GM19372 (cell line): ENCODE measurements at regions not wholly inside any gene's neighbourhood (a gene's known extent, or its start where the extent isn't known, plus 50 kb on each side); places are given as distances from the start of the nearest gene placed in this dataset.

Source experiments
- ATAC-seq: cut with Tn5 transposase; IDR thresholded peaks from one replicate; pipeline ENCODE4 v1.9.1; 2021; ENCODE audit warnings: mild to moderate bottlenecking, low read depth, moderate library complexity; ENCODE audit not compliant: unreplicated experiment

DNA sequence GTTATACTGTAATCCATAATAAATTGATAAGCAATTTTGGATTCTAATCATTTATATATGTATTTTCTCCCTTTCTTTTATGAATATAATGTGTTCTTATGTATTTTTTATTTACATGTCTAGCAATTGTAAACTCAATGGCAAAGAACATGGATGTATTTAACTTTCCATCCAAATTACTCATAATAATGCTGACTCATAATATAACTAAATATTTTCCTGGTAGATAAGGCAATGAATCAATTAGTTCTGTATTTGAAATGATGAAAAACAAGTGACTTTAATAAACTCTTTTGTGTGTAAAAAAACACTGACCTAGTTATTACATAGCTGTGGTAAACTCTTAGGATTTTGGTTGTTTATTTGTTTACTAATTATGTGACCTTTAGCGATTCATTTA is 211.2 kb downstream of the DTHD1 start:
- no peak for ATAC-seq

DNA sequence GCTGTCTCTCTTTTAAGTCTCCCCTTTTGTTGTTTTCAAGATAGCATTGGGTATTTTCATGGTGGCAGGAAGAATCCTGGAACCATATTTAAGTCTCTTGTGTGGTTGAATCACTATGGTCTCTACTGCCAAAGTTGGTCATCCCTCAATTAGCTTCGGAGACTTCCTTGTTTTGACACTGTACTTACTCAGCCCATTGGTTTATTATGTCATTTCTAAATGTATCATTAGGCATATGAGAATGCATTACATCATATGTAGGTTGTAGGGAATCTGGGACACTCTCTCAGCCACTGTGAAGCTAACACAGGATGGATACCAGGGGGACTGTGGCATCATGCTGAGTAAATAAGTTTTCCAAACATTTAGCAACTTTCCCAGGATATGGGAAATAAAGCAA is 211.8 kb downstream of the DTHD1 start:
- ATAC-seq: no peak

DNA sequence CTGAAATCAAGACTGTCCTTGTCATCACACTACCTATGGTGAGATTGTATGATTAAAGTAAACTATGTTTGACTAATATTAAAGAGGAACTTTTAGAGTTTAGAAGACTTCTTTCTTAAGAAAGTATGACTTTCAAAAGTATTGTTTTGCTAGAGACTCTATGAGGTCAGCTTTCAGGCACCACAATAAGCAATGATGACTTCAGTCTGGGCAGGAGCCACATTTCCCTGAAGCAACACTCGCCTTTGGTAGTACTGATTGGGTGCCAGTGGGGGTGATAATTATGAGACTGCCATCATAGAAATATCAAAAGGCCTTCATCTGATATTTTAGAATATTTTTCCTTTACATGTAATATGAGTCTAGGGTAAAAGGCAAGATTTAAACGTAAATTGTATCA is 212.6 kb downstream of the DTHD1 start:
- ATAC-seq: no peak

DNA sequence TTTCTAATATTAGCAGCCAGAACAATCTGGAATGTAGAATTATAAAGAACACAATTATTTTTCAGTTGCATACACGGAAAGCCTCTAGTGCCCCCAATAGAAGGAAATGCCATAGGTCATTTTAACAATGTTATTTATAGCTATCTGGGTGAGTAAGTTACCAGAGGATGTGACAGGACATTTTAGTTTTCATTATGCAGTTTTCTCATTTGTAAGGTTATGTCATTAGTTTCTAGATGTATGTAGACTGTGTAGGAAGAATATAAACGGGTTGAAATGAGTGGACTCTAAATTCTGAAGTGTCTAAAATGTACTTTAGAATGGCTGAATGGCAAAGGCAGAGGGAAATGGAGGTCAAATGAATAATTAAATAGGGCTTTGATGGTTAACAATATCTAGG is 213.3 kb downstream of the DTHD1 start:
- no peak for ATAC-seq

DNA sequence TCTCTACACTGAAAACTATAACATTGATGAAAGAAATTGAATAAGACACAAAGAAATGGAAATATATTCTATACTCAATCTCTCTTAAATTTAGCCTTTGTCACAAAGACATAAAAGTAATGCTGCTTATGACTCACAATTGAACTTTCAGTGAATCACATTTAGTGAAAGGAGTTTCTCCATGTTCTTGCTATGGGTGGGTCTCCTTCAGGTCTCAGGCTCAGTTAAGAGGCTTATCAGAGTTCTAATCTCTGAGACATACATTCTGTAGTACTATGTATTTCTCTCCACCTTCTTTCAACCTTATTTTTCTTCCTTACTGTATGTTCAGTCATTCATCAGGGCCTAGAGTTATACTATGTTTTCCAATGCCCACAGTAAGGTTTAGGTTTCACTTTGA is 220.9 kb downstream of the DTHD1 start:
- ATAC-seq: no peak

DNA sequence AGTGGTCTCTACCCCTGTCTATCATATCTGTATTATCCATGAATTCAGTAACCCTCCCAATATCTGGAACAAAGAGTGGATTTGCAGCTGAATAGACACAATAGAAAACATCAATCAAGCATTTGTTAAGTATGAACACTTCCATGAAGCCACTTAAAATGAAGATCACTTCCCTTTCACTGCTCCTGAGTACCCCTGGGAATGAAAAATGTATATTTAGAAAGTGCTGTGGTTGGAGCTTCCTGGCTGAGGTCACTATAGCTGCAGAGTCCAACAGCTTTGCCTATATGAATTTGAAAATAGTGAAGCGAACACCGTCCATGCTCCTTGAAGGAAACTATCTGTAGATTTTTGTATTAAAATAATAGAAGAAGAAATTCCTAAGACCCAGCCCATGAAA is 227.0 kb downstream of the DTHD1 start:
- ATAC-seq: no peak

DNA sequence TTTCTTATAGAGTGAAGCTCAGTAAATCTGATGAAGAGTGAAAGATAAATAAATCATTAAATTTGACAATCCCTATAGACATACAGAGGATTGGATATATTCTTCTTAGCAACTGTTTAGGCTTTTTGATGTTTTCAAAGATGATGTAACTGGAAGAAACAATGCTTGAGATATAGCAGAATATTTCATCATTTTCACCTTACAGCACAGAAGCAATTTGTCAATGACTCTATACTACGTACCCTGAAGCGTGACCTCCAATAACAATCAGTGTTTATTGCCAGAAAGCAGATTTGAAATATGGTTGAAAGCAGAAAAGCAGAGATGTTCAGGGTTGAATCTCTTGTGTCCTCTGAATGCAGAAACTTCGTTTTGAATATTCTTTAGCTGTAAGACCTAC is 228.4 kb downstream of the DTHD1 start:
- ATAC-seq: no peak

DNA sequence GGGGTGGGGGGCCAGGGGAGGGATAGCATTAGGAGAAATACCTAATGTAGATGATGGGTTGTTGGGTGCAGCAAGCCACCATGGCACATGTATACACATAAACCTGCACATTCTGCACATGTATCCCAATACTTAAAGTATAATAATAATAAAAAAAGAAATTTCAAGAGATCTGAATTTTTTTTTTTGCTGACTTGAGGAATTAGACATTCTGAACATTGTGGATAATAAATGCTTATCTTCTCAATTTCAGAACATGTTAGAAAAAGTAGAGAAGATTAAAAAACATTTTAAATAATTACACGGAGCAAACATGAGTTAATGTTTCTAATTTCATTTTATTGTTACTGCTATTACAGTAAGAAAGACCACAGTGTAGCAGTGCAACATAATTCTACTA is 230.4 kb downstream of the DTHD1 start:
- no peak for ATAC-seq

DNA sequence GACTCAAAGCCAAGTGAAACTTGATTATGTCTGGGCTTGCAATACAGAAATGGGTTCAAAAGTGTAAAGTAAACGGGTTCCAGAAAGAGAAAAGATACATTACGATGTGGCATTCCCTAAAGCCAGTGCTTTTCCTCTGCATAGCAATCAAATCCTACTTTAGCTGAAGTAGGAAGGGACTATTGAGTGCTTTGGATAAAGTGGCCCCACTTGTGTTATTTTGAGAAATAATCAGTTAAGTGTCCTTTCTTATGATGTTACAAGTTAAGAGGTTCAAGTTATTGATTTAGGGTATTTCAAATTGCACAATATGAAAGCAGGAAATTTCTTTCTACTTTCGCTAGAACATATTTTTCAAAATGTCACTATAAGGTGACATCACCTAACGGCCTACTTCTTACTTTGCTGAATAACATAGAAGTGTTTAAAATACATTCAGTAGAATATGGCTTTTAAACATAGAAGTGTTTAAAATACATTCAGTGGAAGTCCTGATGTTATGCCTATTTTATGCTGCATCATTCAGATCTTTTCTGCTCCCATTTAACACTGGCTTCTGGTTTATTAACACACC is 235.2 kb downstream of the DTHD1 start:
- ATAC-seq: no peak

DNA sequence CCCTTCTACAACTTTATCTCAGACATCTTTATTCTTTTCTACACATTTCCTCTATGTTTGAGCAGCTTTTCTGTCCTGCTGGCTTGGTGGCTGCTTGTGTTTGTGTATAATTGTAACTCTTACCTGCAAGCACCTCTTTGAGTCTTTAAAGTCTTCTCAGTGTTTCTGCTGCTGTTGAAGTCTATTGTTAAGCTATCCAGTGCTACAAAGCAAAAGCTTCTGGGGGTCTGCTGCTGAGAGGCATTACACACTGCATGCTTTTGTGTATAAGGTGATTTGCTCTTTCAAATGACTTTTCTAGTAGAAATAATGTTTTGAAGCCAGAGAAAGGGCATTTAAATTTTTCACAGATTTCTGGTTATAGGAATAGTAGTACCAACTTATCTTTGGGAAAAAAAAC is 241.8 kb downstream of the DTHD1 start:
- no peak for ATAC-seq

DNA sequence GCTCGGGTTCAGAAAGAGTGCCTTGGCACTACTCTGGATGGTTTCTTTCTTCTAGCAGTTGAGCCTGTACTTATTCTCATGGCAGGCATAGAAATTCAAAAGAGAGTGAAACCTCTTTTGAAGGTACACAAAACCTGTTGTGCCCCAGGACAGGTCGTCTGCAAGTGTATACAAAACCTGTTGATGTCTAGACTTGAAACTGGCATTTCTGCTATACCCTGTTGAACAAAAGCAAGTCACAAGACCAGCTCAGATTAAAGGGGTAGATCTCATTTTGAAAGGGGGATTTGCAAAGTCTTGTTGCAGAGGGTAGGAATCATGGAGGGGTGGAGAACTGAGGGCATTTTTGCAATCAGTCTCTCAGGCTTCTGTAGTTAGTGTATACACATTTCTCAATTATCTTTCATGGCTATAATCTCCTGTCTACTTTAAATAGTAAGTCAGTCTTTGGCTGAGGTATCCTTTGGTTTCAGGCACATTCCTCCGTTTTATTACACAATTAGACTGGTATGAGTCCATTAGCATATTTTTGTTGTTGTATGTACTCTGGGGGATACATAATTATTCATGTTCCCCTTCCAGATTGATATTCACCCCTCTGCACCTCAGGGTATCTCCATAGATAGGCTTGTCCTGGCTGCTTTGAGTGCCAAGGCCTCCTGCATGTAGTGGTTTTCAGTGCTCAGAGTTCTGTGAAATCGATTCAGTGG is 251.4 kb downstream of the DTHD1 start:
- ATAC-seq: no peak

DNA sequence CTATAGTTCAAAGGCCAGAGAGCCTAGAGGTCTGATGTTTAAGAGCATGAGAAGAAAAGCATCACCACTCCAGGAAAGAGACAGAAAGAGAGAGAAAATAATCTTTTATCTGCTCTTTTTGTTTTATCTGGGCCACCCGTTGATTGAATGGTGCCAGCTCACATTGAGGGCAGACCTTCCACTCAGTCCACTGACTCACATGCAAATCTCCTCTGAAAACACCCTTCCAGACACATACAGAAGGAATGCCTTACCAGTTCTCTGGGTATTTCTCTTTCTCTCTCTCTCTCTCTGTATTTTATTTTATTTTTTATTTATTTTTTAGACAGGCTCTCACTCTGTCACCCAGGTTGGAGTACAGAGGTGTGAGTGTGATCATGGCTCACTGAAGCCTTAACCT is 252.5 kb downstream of the DTHD1 start:
- no peak for ATAC-seq

DNA sequence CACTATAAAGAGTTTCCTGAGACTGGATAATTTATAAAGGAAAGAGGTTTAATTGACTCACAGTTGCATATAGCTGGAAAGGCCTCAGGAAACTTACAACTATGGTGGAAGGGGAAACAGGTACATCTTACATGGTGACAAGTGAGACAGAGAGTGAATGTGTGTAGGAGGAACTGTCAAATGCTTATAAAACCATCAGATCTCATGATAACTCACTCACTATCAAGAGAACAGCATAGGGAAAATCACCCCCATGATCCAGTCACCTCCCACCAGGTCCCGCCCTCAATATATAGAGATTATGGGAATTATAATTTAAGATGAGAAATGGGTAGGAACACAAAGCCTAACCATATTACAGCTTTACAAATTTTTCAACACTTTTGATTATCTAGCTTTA is 266.0 kb downstream of the DTHD1 start:
- no peak for ATAC-seq

DNA sequence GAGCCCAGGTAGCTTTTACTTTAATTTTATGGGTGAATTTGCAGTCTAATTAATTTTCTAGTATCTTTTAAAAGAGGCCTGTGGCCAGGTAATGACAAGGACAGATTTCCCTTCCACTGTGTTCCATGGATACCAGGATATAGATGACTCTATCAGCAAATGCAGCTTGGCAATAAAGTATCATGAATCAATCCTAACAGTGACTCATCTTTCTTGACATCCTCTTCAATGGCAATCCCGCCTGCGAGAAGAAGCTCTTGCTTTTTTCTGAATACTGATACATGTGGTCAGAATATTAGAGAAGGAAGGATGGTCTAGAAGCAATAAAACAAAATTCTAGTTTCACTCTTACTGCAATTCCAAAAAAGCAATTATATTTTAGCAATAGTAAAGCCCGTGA is 267.8 kb downstream of the DTHD1 start:
- no peak for ATAC-seq

DNA sequence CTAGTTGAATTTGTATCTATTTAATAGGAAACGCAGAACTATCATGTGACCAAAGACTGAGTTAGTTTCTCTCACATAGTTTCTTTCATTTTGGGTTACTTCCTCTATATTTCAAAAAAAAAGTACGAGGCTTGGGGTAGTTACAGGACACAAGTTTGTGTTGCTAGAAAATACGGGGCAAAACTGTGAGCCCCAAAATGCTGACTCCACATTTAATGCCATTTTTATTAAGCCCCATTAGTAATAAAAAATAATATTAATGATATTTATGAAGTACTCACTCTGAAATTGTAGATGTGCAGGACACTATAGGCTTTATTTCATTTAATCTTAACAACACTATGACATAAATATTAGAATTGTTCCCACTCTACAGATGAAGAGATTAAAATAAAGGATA is 268.6 kb downstream of the DTHD1 start:
- no peak for ATAC-seq

DNA sequence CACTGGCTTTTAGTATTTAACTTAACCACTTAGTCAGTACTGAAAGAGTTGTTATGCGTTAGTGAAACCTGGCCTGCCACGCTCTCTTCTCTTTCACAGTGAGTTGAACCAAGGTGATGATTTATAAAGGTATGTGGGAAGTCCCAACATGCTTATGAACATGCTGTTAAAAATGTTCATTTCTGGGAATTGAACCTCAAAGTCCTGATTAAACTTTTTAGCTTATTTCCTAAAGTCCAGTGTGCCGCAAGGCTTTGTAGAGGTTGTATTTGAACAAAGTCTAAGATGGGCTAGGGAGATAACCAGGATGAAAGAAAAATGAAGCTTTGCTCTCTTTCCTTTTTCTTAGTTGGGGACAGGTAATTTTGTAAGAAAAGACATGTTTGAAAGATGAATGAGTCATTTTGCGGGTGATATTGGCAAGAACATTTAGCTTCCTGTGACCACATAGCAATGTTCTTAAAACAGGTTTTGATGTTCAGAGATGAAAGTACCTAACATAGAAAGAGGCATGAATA is 270.3 kb downstream of the DTHD1 start:
- peak; percentile 79 for ATAC-seq

DNA sequence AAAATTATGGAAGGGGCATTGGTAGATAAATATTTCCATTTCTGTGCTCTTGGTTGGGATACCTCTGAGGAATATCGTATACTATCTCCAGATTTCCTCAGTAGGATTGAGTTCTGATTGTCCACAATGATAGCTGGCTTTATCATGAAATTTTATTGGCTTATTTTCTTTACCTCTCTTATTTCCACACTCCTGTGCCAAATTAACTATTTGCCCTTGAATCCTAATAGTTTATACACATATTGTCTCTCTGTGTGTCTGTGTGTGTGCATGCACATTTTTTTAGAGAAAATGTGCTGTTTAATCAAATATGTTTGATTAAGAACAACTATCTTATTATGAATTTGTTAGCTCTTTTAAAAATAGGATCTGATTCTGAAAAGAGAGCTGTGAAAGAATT is 271.6 kb downstream of the DTHD1 start:
- ATAC-seq: no peak

DNA sequence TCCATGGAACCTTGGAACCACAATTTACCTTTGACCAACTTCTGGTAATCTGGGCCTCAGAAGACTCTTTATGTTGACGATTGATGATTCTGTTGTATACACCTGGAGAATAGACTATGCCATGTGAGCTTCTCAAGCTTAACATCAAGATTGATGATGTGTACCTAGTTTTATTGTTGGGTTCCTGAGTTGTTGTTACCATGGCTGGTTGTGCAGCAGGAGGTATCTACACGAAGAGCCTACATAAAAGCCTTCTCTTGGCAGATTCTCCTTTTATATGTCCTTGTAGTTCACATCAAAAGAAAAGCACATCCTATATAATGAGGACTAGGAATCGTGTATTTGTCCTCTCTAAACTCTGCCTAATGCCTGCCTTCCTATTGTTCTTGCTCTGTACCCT is 272.0 kb downstream of the DTHD1 start:
- no peak for ATAC-seq

DNA sequence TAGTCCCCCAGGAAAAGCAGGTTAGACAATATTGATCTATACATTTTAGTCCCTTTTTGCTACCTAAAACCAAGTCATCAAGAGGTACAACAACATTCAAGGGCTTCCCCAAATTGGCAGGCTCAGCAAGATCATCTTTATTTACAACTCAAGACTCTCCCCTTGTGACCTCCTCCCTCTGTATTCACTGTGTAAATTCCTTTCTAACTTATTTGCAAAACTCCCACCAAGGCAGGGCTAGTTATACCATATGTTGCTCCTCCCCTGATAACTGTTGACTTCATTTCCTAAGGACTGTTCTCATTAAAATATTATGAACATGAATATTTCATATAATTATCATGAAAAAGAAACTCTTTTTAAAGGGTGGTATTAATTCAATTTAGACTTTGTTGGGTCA is 275.6 kb downstream of the DTHD1 start:
- no peak for ATAC-seq

DNA sequence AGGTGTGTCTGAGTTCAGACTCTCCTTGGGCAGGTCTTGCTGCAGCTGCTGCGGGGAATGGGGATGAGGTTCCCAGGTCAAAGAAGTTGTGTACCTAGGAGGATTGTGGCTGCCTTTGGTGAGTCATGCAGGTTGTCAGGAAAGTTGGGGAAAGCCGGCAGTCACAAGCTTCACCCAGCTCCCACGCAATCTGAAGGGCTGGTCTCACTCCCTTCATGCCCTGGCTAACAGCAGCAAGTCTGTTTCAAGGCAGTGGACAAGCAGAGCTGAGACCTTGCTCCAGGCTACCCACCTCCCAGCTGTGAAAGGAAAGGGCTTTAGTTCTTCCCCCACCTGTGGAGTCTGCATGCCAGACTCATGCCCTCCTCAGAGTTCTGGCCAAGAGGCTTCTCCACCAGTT is 287.2 kb downstream of the DTHD1 start:
- no peak for ATAC-seq

DNA sequence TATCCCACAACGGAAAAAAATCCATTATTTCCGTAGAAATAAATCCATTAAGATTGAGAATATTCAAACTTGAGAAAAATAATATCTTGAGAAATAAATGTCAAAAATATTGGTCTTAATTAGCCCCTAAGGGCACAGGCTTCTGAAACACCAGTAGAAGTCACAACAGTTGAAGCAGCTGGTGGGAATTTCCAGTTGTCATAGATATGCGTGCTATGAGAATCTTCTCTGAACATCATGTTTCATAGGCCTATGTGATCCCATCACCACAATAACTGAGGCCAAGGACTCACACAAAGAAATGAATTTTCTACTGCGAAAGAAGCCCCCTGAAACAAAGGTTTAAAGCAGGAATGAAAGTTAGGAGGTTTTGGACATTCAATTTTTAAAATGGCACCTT is 292.0 kb downstream of the DTHD1 start:
- no peak for ATAC-seq

DNA sequence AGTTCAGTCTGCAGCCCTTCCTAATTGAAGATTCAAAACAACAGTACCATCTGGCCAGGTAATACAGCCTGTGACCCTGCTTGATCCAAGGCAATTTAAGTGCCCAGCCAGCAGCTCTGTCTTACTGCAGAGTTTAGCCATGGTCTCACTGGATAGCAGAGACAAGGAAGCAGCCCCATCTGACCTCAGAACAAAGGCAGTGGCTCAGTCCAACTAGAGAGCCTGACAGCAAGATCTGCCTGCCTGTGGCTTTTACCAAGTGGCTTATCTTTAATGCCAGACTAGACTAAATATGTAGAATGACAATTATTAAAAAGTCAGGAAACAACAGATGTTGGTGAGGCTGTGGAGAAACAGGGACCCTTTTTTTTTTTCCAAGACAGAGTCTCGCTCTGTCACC is 293.4 kb downstream of the DTHD1 start:
- ATAC-seq: no peak

DNA sequence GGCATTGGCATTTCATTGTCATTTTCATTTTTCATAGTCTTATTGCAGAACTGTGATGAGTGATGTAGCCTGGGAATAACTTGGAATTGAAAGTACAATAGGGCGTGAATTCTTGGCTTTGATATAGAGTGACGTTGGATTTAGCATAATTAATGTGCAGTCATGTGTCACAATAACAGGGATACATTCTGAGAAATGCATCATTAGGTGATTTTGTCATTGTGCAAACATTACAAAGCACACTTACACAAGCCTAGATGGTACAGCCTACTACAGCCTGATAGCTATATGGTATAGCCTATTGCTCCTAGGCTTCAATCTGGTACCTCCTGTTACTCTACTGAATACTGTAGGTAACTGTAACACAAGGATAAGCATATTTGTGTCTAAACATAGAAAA is 300.8 kb downstream of the DTHD1 start:
- no peak for ATAC-seq
